ENCODE measurements at regions not wholly inside any gene's neighbourhood (a gene's known extent, or its start where the extent isn't known, plus 50 kb on each side); places are given as distances from the start of the nearest gene placed in this dataset.
A peak's percentile ranks its signal among the peaks of the same experiment; 100 is the strongest.

DNA sequence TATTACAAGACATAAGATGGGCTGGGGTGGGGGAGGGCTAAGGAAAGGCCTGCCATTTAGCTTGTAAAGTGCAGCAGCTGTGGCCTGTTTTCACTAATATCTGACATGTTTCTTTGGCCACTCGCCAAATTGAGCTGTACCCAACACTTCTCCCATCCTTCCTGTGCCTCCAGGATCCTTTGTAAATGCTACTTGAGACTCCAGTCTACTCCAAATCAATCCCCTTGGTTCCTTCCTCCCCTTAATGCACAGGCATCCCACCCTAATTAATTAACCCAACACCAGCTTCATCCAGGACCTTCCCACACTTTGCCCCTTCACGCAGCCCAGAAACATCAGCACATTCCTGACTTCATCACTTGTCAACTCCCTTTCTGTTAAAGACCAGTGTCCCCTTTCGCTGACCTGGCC, 55.0 kb upstream of the TCF21 start:
- no peaks in the 10 kb centered on the region for H3K9me3 ChIP-seq (ENCODE audit: control insufficient read depth, insufficient read depth, low read depth, low read length)
- H3K36me3 ChIP-seq (ENCODE audit: control insufficient read depth in 2 of 2, insufficient read depth in 1 of 2, low read length in 2 of 2) = no peaks in the 10 kb centered on the region
- H3K27ac ChIP-seq (ENCODE audit: extremely low read depth, low read depth, low read length) = no peak overlapping the region
- no peak for TF ChIP-seq WT1 (tag by site-specific recombination; IDR thresholded peaks at IDR 0.05)
- TF ChIP-seq ZNF174 (tag by site-specific recombination; IDR thresholded peaks at IDR 0.05) = no peak
- no peak for TF ChIP-seq ZNF843 (tag by site-specific recombination; IDR thresholded peaks at IDR 0.05)
- TF ChIP-seq, protein P1, sequence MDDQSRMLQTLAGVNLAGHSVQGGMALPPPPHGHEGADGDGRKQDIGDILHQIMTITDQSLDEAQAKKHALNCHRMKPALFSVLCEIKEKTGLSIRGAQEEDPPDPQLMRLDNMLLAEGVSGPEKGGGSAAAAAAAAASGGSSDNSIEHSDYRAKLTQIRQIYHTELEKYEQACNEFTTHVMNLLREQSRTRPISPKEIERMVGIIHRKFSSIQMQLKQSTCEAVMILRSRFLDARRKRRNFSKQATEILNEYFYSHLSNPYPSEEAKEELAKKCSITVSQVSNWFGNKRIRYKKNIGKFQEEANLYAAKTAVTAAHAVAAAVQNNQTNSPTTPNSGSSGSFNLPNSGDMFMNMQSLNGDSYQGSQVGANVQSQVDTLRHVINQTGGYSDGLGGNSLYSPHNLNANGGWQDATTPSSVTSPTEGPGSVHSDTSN (CRISPR knock-in tag; IDR thresholded peaks at IDR 0.05) = no peak
- peak; percentile 51; the same call in 1 of the 2 replicates for TF ChIP-seq YY2 (tag by site-specific recombination; IDR thresholded peaks at IDR 0.05)
- no peak for TF ChIP-seq ZNF707 (tag by site-specific recombination; IDR thresholded peaks at IDR 0.05)
- no peak for TF ChIP-seq ZNF354C (tag by site-specific recombination; IDR thresholded peaks at IDR 0.05; ENCODE audit: borderline replicate concordance, low read depth)
- H3K4me3 ChIP-seq (ENCODE audit: low read depth, low read length) = no peak overlapping the region
- POLR2A ChIA-PET = no interaction called here
- CTCF ChIA-PET = interaction anchor here (0.6 to 6.6 kb wide), 13 partner anchors 15 to 869 kb away, joined by 3 to 50 read pairs (median 3); no protein-coding TSS in a partner anchor
- H3K4me1 ChIP-seq (ENCODE audit: control insufficient read depth, insufficient read depth, low read length) = no peaks in the 10 kb centered on the region

DNA sequence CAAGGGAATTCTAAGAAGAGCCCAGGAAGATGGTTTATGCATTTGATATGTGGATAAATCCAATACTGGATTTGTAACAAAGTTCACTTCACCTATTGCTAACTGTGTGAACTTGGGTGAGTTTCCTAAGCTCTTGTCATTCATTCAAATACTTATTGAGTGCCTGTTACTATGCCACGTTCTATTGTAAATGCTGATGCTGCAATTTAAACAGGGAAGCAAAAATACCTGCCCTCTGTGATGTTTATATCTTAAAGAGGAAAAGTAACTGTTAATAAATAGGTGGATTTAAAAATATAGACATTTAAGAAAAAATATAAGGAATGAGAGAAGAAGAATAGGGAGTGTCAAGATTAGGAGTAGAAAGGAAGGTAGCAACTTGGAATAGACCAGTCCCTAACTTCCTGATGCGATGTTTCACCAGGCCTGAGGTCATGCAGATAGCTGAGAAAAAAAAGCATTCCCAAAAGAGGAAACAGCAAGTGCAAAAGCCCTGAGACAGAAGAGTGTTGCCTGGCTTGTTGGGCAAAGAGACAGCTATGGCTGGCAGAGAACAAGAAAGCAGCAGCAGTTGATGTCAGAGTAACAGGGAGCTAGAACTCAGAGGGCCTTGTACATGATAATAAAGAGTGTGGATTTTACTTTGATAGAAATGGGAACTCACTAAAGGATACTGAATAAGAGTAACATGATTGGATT, 54.3 kb upstream of the TCF21 start:
- TF ChIP-seq ZNF623 (tag by site-specific recombination; IDR thresholded peaks at IDR 0.05) (peak; percentile 66), ZNF169 (tag by site-specific recombination; IDR thresholded peaks at IDR 0.05) (no peak)
- Histone ChIP-seq H3K4me3 (ENCODE audit: low read depth, low read length) (no peak overlapping the region), H3K27ac (ENCODE audit: extremely low read depth, low read depth, low read length) (no peak overlapping the region), H3K9me3 (ENCODE audit: control insufficient read depth, insufficient read depth, low read depth, low read length) (no peaks in the 10 kb centered on the region), H3K36me3 (ENCODE audit: control insufficient read depth in 2 of 2, insufficient read depth in 1 of 2, low read length in 2 of 2) (no peaks in the 10 kb centered on the region), H3K4me1 (ENCODE audit: control insufficient read depth, insufficient read depth, low read length) (no peaks in the 10 kb centered on the region)
- CTCF ChIA-PET = interaction anchor here (0.6 to 6.6 kb wide), 16 partner anchors 12 to 269 kb away, joined by 3 to 50 read pairs (median 4); no protein-coding TSS in a partner anchor
- POLR2A ChIA-PET = no interaction called here

DNA sequence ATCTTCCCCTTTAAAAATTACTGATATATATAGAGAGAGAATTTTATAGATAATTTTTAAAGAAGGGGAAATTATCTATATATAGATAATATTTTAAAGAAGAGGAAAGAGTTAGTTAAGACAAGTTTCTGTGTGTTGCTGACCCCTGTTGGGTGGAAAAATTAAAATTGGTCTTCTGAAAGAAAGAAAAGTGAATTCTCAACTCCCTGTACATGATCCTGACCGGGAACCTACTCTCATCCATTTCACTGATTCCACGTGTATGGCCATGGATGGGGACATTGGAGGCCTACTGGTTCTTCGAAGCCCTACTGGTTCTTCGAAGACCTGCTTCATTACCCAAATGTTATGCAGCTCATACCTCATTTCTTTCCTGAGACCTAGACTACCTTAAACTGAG, 53.0 kb upstream of the TCF21 start:
- Histone ChIP-seq H3K27ac (ENCODE audit: extremely low read depth, low read depth, low read length) (no peak overlapping the region), H3K4me3 (ENCODE audit: low read depth, low read length) (no peak overlapping the region), H3K9me3 (ENCODE audit: control insufficient read depth, insufficient read depth, low read depth, low read length) (no peaks in the 10 kb centered on the region), H3K4me1 (ENCODE audit: control insufficient read depth, insufficient read depth, low read length) (no peaks in the 10 kb centered on the region), H3K36me3 (ENCODE audit: control insufficient read depth in 2 of 2, insufficient read depth in 1 of 2, low read length in 2 of 2) (no peaks in the 10 kb centered on the region)
- TF ChIP-seq, protein P2, sequence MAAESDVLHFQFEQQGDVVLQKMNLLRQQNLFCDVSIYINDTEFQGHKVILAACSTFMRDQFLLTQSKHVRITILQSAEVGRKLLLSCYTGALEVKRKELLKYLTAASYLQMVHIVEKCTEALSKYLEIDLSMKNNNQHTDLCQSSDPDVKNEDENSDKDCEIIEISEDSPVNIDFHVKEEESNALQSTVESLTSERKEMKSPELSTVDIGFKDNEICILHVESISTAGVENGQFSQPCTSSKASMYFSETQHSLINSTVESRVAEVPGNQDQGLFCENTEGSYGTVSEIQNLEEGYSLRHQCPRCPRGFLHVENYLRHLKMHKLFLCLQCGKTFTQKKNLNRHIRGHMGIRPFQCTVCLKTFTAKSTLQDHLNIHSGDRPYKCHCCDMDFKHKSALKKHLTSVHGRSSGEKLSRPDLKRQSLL (tag by site-specific recombination; IDR thresholded peaks at IDR 0.05) = no peak
- TF ChIP-seq, protein P3, sequence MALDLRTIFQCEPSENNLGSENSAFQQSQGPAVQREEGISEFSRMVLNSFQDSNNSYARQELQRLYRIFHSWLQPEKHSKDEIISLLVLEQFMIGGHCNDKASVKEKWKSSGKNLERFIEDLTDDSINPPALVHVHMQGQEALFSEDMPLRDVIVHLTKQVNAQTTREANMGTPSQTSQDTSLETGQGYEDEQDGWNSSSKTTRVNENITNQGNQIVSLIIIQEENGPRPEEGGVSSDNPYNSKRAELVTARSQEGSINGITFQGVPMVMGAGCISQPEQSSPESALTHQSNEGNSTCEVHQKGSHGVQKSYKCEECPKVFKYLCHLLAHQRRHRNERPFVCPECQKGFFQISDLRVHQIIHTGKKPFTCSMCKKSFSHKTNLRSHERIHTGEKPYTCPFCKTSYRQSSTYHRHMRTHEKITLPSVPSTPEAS (tag by site-specific recombination; IDR thresholded peaks at IDR 0.05) = no peak
- TF ChIP-seq KLF7 (tag by site-specific recombination; IDR thresholded peaks at IDR 0.05; ENCODE audit: borderline replicate concordance) (no peak), ZNF132 (tag by site-specific recombination; IDR thresholded peaks at IDR 0.05; ENCODE audit: borderline replicate concordance) (no peak)
- TF ChIP-seq, protein P4, sequence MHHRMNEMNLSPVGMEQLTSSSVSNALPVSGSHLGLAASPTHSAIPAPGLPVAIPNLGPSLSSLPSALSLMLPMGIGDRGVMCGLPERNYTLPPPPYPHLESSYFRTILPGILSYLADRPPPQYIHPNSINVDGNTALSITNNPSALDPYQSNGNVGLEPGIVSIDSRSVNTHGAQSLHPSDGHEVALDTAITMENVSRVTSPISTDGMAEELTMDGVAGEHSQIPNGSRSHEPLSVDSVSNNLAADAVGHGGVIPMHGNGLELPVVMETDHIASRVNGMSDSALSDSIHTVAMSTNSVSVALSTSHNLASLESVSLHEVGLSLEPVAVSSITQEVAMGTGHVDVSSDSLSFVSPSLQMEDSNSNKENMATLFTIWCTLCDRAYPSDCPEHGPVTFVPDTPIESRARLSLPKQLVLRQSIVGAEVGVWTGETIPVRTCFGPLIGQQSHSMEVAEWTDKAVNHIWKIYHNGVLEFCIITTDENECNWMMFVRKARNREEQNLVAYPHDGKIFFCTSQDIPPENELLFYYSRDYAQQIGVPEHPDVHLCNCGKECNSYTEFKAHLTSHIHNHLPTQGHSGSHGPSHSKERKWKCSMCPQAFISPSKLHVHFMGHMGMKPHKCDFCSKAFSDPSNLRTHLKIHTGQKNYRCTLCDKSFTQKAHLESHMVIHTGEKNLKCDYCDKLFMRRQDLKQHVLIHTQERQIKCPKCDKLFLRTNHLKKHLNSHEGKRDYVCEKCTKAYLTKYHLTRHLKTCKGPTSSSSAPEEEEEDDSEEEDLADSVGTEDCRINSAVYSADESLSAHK (tag by site-specific recombination; IDR thresholded peaks at IDR 0.05) = no peak
- TF ChIP-seq, protein P5, sequence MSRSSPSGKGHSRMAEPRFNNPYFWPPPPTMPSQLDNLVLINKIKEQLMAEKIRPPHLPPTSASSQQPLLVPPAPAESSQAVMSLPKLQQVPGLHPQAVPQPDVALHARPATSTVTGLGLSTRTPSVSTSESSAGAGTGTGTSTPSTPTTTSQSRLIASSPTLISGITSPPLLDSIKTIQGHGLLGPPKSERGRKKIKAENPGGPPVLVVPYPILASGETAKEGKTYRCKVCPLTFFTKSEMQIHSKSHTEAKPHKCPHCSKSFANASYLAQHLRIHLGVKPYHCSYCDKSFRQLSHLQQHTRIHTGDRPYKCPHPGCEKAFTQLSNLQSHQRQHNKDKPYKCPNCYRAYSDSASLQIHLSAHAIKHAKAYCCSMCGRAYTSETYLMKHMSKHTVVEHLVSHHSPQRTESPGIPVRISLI (tag by site-specific recombination; IDR thresholded peaks at IDR 0.05) = no peak
- POLR2A ChIA-PET = no interaction called here
- CTCF ChIA-PET = interaction anchor here (0.7 to 6.6 kb wide), 5 partner anchors 25 to 283 kb away, joined by 3 to 50 read pairs (median 25); no protein-coding TSS in a partner anchor

Data from HEK293 (cell line).